CD4-positive, alpha-beta T cell (primary cell): ENCODE measurements at regions not wholly inside any gene's neighbourhood (a gene's known extent, or its start where the extent isn't known, plus 50 kb on each side); places are given as distances from the start of the nearest gene placed in this dataset.

Experiments
- ATAC-seq: fragments of 200-7000 bp; cut with Tn5 transposase; one replicate; pipeline ENCODE4 v1.10.0; 2022; ENCODE audit warnings: mild to moderate bottlenecking; ENCODE audit not compliant: poor library complexity
- CTCF ChIA-PET: fragments of 350-600 bp; sonication (Branson Sonifier 250); formaldehyde crosslinking; loops from one replicate; lab custom pipeline; 2021; ENCODE audit warnings: antibody characterized with exemption, inconsistent platforms; lab: Charles Lee
- POLR2A ChIA-PET: fragments of 350-600 bp; sonication (Branson Sonifier 250); formaldehyde crosslinking; loops from one replicate; lab custom pipeline; 2021; ENCODE audit warnings: antibody characterized with exemption, inconsistent platforms; lab: Charles Lee
- DNase-seq, 14 experiments: peaks; one replicate each; pipeline ENCODE4 v3.0.0-alpha.2; 2013 to 2020; ENCODE audit warnings: mixed read lengths in 2 of 14
- H3K27ac ChIP-seq, 2 donors: one replicate each; pipeline versions ENCODE4 v1.5.1 to v1.7.0; 2013; ENCODE audit warnings: low read length in 2 of 2, low read depth in 1 of 2, mild to moderate bottlenecking in 1 of 2
- H3K27me3 ChIP-seq, 2 experiments: 1 replicate in 1 of 2; 2 replicates in 1 of 2; pipeline versions ENCODE4 v1.6.1 to v1.7.0; 2013; ENCODE audit warnings: low read length in 2 of 2, control low read depth in 1 of 2, mild to moderate bottlenecking in 1 of 2, moderate library complexity in 1 of 2; ENCODE audit not compliant: insufficient read depth in 2 of 2, control insufficient read depth in 1 of 2
- H3K36me3 ChIP-seq: one replicate; pipeline ENCODE4 v1.6.1; 2013; ENCODE audit warnings: low read length, control low read depth; ENCODE audit not compliant: insufficient read depth
- H3K4me1 ChIP-seq: one replicate; pipeline ENCODE4 v1.6.1; 2013; ENCODE audit warnings: low read length, control low read depth; ENCODE audit not compliant: insufficient read depth
- H3K4me3 ChIP-seq: one replicate; pipeline ENCODE4 v1.5.1; 2013; ENCODE audit warnings: mild to moderate bottlenecking, low read length, moderate library complexity
- H3K9me3 ChIP-seq, 2 experiments: 1 replicate in 1 of 2; 2 replicates in 1 of 2; pipeline versions ENCODE4 v1.6.1 to v1.7.0; 2013; ENCODE audit warnings: low read length in 2 of 2, mild to moderate bottlenecking in 2 of 2, control low read depth in 1 of 2, moderate library complexity in 1 of 2; ENCODE audit not compliant: control insufficient read depth in 1 of 2, insufficient read depth in 1 of 2
- H3K27ac Mint-ChIP-seq: one replicate; pipeline ENCODE4 v1.8.0; 2020; ENCODE audit warnings: mixed read lengths
- H3K27me3 Mint-ChIP-seq: one replicate; pipeline ENCODE4 v1.8.0; 2021; ENCODE audit warnings: mixed read lengths
- H3K36me3 Mint-ChIP-seq: one replicate; pipeline ENCODE4 v1.8.0; 2021; ENCODE audit warnings: low read depth, mixed read lengths
- H3K4me1 Mint-ChIP-seq: one replicate; pipeline ENCODE4 v1.8.0; 2021; ENCODE audit warnings: low read depth, mixed read lengths
- H3K4me3 Mint-ChIP-seq: one replicate; pipeline ENCODE4 v1.8.0; 2020; ENCODE audit warnings: mild to moderate bottlenecking, mixed read lengths
- H3K9me3 Mint-ChIP-seq: one replicate; pipeline ENCODE4 v1.8.0; 2020; ENCODE audit warnings: mixed read lengths
- CTCF ChIP-seq: fragments of 200-600 bp; IDR thresholded peaks from one replicate; pipeline ENCODE4 v1.8.0; 2022; ENCODE audit warnings: antibody characterized with exemption, mild to moderate bottlenecking
- intact Hi-C, 2 experiments: fragments of 100-400 bp; cut with DNase I in 1 of 2; cut with micrococcal nuclease in 1 of 2; formaldehyde crosslinking; loops; one replicate each; pipeline versions ENCODE4 v1.15.1 to v1.9.0; 2023 to 2025; cut with DNase I, micrococcal nuclease

- Mint-ChIP-seq H3K36me3 (no peaks in the 10 kb centered on the region), H3K27ac (no peak overlapping the region), H3K4me3 (no peak overlapping the region), H3K9me3 (no peaks in the 10 kb centered on the region), H3K4me1 (no peaks in the 10 kb centered on the region), H3K27me3 (peaks cover 28% of the 10 kb centered on the region)
- no peaks in the 10 kb centered on the region for H3K27me3 ChIP-seq
- H3K4me3 ChIP-seq = no peak overlapping the region
- DNase-seq = no peak
- ChIA-PET CTCF (interaction anchor here (1.3 kb wide), 1 partner anchor 10 kb away, joined by 4 read pairs; no protein-coding TSS in a partner anchor), POLR2A (no interaction called here)
- peaks cover 0 to 2% of the 10 kb centered on the region in 2 experiments for H3K9me3 ChIP-seq
- no peaks in the 10 kb centered on the region for H3K4me1 ChIP-seq
- H3K27ac ChIP-seq = no peak overlapping the region
- TF ChIP-seq CTCF = no peak
- intact Hi-C loops = no loop called here
- no peak for ATAC-seq
- H3K36me3 ChIP-seq = no peaks in the 10 kb centered on the region
These were observed 293.2 kb downstream of the DUSP10 start for GRCh38 chr1:221448585-221449175.

GRCh38 chr1:221449194-221449593 is 292.7 kb downstream of the DUSP10 start:
- POLR2A ChIA-PET = no interaction called here
- H3K4me1 ChIP-seq = no peaks in the 10 kb centered on the region
- ATAC-seq (no peak), DNase-seq (no peak)
- Mint-ChIP-seq H3K27me3 (peaks cover 28% of the 10 kb centered on the region), H3K9me3 (no peaks in the 10 kb centered on the region), H3K27ac (no peak overlapping the region), H3K36me3 (no peaks in the 10 kb centered on the region), H3K4me3 (no peak overlapping the region), H3K4me1 (no peaks in the 10 kb centered on the region)
- CTCF ChIA-PET = no interaction called here
- peaks cover 0 to 3% of the 10 kb centered on the region in 2 experiments for H3K9me3 ChIP-seq
- H3K27me3 ChIP-seq = no peaks in the 10 kb centered on the region
- TF ChIP-seq CTCF = no peak
- intact Hi-C loops = no loop called here
- no peak overlapping the region for H3K4me3 ChIP-seq
- no peaks in the 10 kb centered on the region for H3K36me3 ChIP-seq
- no peak overlapping the region for H3K27ac ChIP-seq

- H3K36me3 ChIP-seq = no peaks in the 10 kb centered on the region
- DNase-seq = no peak
- no peak for TF ChIP-seq CTCF
- H3K27ac ChIP-seq = no peak overlapping the region
- H3K4me1 ChIP-seq = no peaks in the 10 kb centered on the region
- no peak overlapping the region for H3K4me3 Mint-ChIP-seq
- ChIA-PET CTCF (no interaction called here), POLR2A (no interaction called here)
- no peaks in the 10 kb centered on the region for H3K36me3 Mint-ChIP-seq
- H3K4me1 Mint-ChIP-seq = no peaks in the 10 kb centered on the region
- peaks cover 0 to 3% of the 10 kb centered on the region in 2 experiments for H3K9me3 ChIP-seq
- no peak overlapping the region for H3K4me3 ChIP-seq
- intact Hi-C loops = no loop called here
- H3K27me3 ChIP-seq = no peaks in the 10 kb centered on the region
- peaks cover 28% of the 10 kb centered on the region for H3K27me3 Mint-ChIP-seq
- ATAC-seq = no peak
- no peak overlapping the region for H3K27ac Mint-ChIP-seq
- no peaks in the 10 kb centered on the region for H3K9me3 Mint-ChIP-seq
These were observed 292.0 kb downstream of the DUSP10 start for GRCh38 chr1:221449801-221450470.
